ENCODE measurements at regions not wholly inside any gene's neighbourhood (a gene's known extent, or its start where the extent isn't known, plus 50 kb on each side); places are given as distances from the start of the nearest gene placed in this dataset.

DNA sequence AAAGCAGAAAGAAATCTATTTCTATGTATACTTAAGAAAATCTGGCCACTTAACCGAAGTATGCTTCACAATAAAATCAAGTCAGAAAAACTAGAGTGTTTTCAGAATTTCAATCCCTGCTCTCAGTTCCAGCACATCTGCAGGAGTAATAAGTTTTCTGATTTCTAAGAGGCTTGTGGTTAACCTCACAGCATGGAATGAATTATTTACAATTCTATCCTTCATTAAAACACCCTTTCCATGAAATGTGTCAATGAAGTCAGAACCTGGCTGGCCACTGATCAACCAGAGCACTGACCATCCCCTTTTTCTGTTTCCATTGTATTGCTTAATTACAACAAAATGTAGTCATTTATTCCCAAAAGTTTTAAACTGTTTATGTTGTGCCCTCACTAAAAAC, 781.4 kb upstream of the INTU start:
- Histone ChIP-seq H3K27me3 (ENCODE audit: insufficient read depth, low read depth, severe bottlenecking) (no peaks in the 10 kb centered on the region), H3K36me3 (no peaks in the 10 kb centered on the region), H3K9me3 (ENCODE audit: severe bottlenecking) (no peaks in the 10 kb centered on the region), H3K4me3 (ENCODE audit: low read depth, low read length) (no peak overlapping the region), H3K27ac (no peak overlapping the region)
- no peak for DNase-seq
- TF ChIP-seq, protein P1, sequence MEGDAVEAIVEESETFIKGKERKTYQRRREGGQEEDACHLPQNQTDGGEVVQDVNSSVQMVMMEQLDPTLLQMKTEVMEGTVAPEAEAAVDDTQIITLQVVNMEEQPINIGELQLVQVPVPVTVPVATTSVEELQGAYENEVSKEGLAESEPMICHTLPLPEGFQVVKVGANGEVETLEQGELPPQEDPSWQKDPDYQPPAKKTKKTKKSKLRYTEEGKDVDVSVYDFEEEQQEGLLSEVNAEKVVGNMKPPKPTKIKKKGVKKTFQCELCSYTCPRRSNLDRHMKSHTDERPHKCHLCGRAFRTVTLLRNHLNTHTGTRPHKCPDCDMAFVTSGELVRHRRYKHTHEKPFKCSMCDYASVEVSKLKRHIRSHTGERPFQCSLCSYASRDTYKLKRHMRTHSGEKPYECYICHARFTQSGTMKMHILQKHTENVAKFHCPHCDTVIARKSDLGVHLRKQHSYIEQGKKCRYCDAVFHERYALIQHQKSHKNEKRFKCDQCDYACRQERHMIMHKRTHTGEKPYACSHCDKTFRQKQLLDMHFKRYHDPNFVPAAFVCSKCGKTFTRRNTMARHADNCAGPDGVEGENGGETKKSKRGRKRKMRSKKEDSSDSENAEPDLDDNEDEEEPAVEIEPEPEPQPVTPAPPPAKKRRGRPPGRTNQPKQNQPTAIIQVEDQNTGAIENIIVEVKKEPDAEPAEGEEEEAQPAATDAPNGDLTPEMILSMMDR (IDR thresholded peaks at IDR 0.05; ENCODE audit: low read depth, low read length), result no peak

DNA sequence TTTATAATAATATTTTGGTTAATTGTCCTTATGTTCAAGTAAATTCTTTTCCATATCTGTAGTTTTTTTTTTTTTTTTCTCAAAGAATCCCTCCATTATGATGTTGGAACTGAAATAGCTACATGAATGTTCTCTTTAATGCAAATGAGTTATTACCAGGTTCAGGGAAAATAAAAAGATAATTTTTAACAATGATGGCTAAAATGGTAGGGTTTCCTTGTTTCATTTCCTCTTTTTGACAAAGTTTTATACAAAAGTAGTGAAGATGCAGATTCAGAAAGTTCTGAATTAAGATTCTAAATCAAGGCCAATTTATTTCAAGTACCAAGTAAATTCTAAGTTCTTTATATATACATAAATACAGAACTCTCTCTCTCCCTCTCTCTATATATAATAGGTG, 779.0 kb upstream of the INTU start:
- TF ChIP-seq, protein P1 (IDR thresholded peaks at IDR 0.05; ENCODE audit: low read depth, low read length), result no peak
- H3K27ac ChIP-seq, result no peak overlapping the region
- no peaks in the 10 kb centered on the region for H3K9me3 ChIP-seq (ENCODE audit: severe bottlenecking)
- H3K36me3 ChIP-seq, result no peaks in the 10 kb centered on the region
- no peaks in the 10 kb centered on the region for H3K27me3 ChIP-seq (ENCODE audit: insufficient read depth, low read depth, severe bottlenecking)
- H3K4me3 ChIP-seq (ENCODE audit: low read depth, low read length), result no peak overlapping the region
- DNase-seq, result no peak

DNA sequence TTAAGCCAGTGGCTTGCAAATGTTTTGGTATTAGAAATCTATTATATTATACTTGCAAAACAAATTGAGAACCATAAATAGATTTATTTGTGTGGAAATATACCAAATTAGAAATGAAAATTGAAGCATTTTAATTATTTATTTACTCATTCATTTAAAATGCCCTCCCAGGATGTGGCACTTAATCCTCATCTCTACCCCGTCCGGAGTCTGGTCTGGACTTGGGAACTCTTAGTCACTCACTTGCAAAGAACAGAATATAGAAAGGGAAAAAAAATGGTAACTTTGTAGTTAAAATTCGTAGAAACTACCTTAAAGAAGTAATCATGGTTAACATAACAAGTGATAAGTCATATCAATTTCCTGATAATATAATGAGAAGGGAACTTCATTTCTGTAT, 775.9 kb upstream of the INTU start:
- TF ChIP-seq, protein P1 (IDR thresholded peaks at IDR 0.05; ENCODE audit: low read depth, low read length), result no peak
- Histone ChIP-seq H3K36me3 (no peaks in the 10 kb centered on the region), H3K4me3 (ENCODE audit: low read depth, low read length) (no peak overlapping the region), H3K27ac (no peak overlapping the region), H3K27me3 (ENCODE audit: insufficient read depth, low read depth, severe bottlenecking) (no peaks in the 10 kb centered on the region), H3K9me3 (ENCODE audit: severe bottlenecking) (no peaks in the 10 kb centered on the region)
- DNase-seq, result no peak

DNA sequence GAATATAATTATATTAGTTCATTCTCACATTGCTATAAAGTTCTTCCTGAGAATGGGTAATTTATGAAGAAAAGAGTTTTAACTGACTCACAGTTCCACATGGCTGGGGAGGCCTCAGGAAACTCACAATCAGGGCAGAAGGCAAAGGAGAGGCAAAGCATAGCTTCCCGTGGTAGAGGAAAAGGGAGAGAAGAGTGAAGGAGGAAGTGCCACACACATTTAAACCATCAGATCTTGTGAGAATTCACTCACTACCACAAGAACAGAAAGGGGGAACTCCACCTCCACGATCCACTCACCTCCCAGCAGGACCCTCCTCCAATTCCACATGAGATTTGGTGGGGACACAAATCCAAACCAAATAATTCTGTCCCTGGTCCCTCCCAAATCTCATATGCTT, 773.4 kb upstream of the INTU start:
- no peaks in the 10 kb centered on the region for H3K36me3 ChIP-seq
- no peaks in the 10 kb centered on the region for H3K9me3 ChIP-seq (ENCODE audit: severe bottlenecking)
- H3K4me3 ChIP-seq (ENCODE audit: low read depth, low read length), result no peak overlapping the region
- H3K27me3 ChIP-seq (ENCODE audit: insufficient read depth, low read depth, severe bottlenecking), result no peaks in the 10 kb centered on the region
- H3K27ac ChIP-seq, result no peak overlapping the region
- TF ChIP-seq, protein P1 (IDR thresholded peaks at IDR 0.05; ENCODE audit: low read depth, low read length), result no peak
- DNase-seq, result no peak

DNA sequence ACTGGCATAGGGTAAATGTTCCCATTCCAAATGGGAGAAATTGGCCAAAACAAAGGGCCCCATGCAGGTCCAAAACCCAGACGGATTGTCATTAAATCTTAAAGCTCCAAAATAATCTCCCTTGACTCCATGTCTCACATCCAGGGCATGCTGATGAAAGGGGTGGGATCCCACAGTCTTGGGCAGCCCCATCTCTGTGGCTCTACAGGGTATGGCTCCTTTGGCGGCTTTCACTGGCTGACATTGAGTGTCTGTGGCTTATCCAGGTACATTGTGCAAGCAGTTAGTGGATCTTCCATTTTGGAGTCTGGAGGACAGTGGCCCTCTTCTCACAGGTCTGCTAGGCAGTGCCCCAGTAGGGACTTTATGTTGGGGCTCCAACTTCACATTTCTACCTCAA, 772.9 kb upstream of the INTU start:
- Histone ChIP-seq H3K27me3 (ENCODE audit: insufficient read depth, low read depth, severe bottlenecking) (no peaks in the 10 kb centered on the region), H3K4me3 (ENCODE audit: low read depth, low read length) (no peak overlapping the region), H3K27ac (no peak overlapping the region), H3K9me3 (ENCODE audit: severe bottlenecking) (no peaks in the 10 kb centered on the region), H3K36me3 (no peaks in the 10 kb centered on the region)
- DNase-seq, result no peak
- TF ChIP-seq, protein P1 (IDR thresholded peaks at IDR 0.05; ENCODE audit: low read depth, low read length), result no peak

DNA sequence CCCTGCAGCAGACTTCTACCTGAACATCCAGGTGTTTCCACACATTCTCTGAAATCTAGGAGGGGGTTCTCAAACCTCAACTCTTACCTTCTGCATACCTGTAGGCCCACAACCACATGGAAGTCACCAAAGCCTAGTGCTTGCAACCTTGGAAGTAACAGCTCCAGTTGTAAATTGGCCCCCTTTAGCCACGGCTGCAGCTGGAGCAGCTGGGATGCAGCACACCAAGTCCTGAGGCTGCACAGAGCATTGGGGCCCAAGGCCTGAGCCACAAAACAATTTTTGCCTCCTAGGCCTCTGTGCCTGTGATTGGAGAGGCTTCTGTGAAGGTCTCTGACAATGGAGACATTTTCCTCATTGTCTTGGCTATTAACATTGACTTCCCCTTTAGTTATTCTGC, 772.4 kb upstream of the INTU start:
- no peaks in the 10 kb centered on the region for H3K36me3 ChIP-seq
- H3K27ac ChIP-seq, result no peak overlapping the region
- DNase-seq, result no peak
- no peaks in the 10 kb centered on the region for H3K27me3 ChIP-seq (ENCODE audit: insufficient read depth, low read depth, severe bottlenecking)
- no peaks in the 10 kb centered on the region for H3K9me3 ChIP-seq (ENCODE audit: severe bottlenecking)
- TF ChIP-seq, protein P1 (IDR thresholded peaks at IDR 0.05; ENCODE audit: low read depth, low read length), result no peak
- no peak overlapping the region for H3K4me3 ChIP-seq (ENCODE audit: low read depth, low read length)
